HFFc6 (cell line): ENCODE measurements at regions not wholly inside any gene's neighbourhood (a gene's known extent, or its start where the extent isn't known, plus 50 kb on each side); places are given as distances from the start of the nearest gene placed in this dataset.

Experiments
- DNase-seq: peaks from one replicate; pipeline ENCODE4 v3.0.0-alpha.2; 2018
- H3K27ac Mint-ChIP-seq: 2 replicates; pipeline ENCODE4 v1.8.0; 2020; ENCODE audit warnings: mild to moderate bottlenecking, mixed read lengths
- H3K27me3 Mint-ChIP-seq: 2 replicates; pipeline ENCODE4 v1.8.0; 2021; ENCODE audit warnings: mild to moderate bottlenecking, moderate library complexity, mixed read lengths; ENCODE audit not compliant: insufficient read depth
- H3K36me3 Mint-ChIP-seq: 2 replicates; pipeline ENCODE4 v1.8.0; 2021; ENCODE audit warnings: low read depth, mixed read lengths
- H3K4me1 Mint-ChIP-seq: 2 replicates; pipeline ENCODE4 v1.8.0; 2020; ENCODE audit warnings: low read depth, mixed read lengths
- H3K4me3 Mint-ChIP-seq: 2 replicates; pipeline ENCODE4 v1.8.0; 2020; ENCODE audit warnings: mild to moderate bottlenecking, moderate library complexity, mixed read lengths
- H3K9me3 Mint-ChIP-seq: 2 replicates; pipeline ENCODE4 v1.8.0; 2020; ENCODE audit warnings: mild to moderate bottlenecking, mixed read lengths
- CTCF ChIP-seq: fragments of 200-600 bp; sonication (generic); IDR thresholded peaks from 2 replicates; pipeline ENCODE4 v1.5.0; 2021; ENCODE audit warnings: antibody characterized with exemption, mild to moderate bottlenecking

GRCh38 chr3:127410678-127411077, 122.8 kb upstream of the PRR20G start:
- Mint-ChIP-seq H3K27me3 (peaks cover 56% of the 10 kb centered on the region), H3K4me1 (no peaks in the 10 kb centered on the region), H3K36me3 (no peaks in the 10 kb centered on the region), H3K4me3 (no peak overlapping the region), H3K27ac (no peak overlapping the region), H3K9me3 (no peaks in the 10 kb centered on the region)
- DNase-seq = no peak
- TF ChIP-seq CTCF = no peak

- Mint-ChIP-seq H3K27ac (no peak overlapping the region), H3K27me3 (peaks cover 60% of the 10 kb centered on the region), H3K36me3 (no peaks in the 10 kb centered on the region), H3K9me3 (no peaks in the 10 kb centered on the region), H3K4me3 (no peak overlapping the region), H3K4me1 (no peaks in the 10 kb centered on the region)
- TF ChIP-seq CTCF = no peak
- DNase-seq = no peak
Observed at GRCh38 chr3:127410137-127410488, 122.3 kb upstream of the PRR20G start.

GRCh38 chr3:127409421-127410136, 121.7 kb upstream of the PRR20G start:
- TF ChIP-seq CTCF = no peak
- no peaks in the 10 kb centered on the region for H3K9me3 Mint-ChIP-seq
- peaks cover 58% of the 10 kb centered on the region for H3K27me3 Mint-ChIP-seq
- DNase-seq = no peak
- no peak overlapping the region for H3K27ac Mint-ChIP-seq
- no peaks in the 10 kb centered on the region for H3K36me3 Mint-ChIP-seq
- H3K4me3 Mint-ChIP-seq = no peak overlapping the region
- no peaks in the 10 kb centered on the region for H3K4me1 Mint-ChIP-seq

- H3K4me3 Mint-ChIP-seq = no peak overlapping the region
Observed at GRCh38 chr3:127408684-127409420, 121.0 kb upstream of the PRR20G start.

GRCh38 chr3:127408022-127408683, 120.3 kb upstream of the PRR20G start:
- Mint-ChIP-seq H3K4me1 (no peaks in the 10 kb centered on the region), H3K4me3 (no peak overlapping the region), H3K27ac (no peak overlapping the region), H3K9me3 (no peaks in the 10 kb centered on the region), H3K27me3 (peaks cover 52% of the 10 kb centered on the region), H3K36me3 (no peaks in the 10 kb centered on the region)
- DNase-seq = no peak
- no peak for TF ChIP-seq CTCF

More at GRCh38 chr3:127408684-127409420, 121.0 kb upstream of the PRR20G start:
- TF ChIP-seq CTCF = no peak
- peaks cover 54% of the 10 kb centered on the region for H3K27me3 Mint-ChIP-seq
- no peaks in the 10 kb centered on the region for H3K36me3 Mint-ChIP-seq
- DNase-seq = no peak
- H3K4me1 Mint-ChIP-seq = no peaks in the 10 kb centered on the region
- H3K27ac Mint-ChIP-seq = no peak overlapping the region
- no peaks in the 10 kb centered on the region for H3K9me3 Mint-ChIP-seq
